ENCODE measurements at regions not wholly inside any gene's neighbourhood (a gene's known extent, or its start where the extent isn't known, plus 50 kb on each side); places are given as distances from the start of the nearest gene placed in this dataset.

DNA sequence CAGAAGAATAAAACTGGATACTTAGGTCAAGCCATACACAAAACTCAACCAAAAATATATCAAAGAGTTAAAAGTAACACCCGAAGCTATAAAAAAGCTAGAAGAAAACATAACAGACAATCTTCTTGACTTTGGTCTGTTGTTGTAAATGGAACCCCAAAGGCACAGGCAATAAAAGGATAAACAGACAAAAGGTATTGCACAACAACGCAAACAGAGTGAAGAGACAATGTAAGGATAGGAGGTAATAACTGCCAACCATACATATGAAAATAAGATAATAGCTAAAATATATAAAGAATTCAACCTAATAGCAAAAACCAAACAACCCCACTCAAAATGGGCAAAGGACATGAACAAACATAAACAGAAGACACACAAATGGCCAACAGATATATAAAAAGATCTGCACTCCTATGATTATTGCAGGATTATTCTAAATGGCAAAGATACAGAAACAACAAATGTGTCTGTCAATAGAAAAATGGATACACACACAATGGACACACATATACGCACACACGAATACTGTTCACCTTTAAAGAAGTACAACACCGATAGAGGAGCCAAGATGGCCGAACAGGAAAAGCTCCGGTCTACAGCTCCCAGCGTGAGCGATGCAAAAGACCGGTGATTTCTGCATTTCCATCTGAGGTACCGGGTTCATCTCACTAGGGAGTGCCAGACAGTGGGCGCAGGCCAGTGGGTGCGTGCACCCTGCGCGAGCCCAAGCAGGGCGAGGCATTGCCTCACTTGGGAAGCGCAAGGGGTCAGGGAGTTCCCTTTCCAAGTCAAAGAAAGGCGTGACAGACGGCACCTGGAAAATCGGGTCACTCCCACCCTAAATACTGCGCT is 1137.1 kb downstream of the FSCB start:
- intact Hi-C loops (cut with DNase I), result no loop called here
- Histone ChIP-seq H3K27me3 (no peaks in the 10 kb centered on the region), H3K27ac (no peak overlapping the region), H3K9me3 (no peaks in the 10 kb centered on the region), H3K4me1 (no peaks in the 10 kb centered on the region), H3K36me3 (no peaks in the 10 kb centered on the region), H3K4me3 (no peak overlapping the region)
- TF ChIP-seq POLR2AphosphoS5 (IDR thresholded peaks at IDR 0.05; ENCODE audit: insufficient read depth in 1 of 2, low read depth in 1 of 2), result no peak
- TF ChIP-seq POLR2A (IDR thresholded peaks at IDR 0.05), result no peak
- TF ChIP-seq, protein P1, sequence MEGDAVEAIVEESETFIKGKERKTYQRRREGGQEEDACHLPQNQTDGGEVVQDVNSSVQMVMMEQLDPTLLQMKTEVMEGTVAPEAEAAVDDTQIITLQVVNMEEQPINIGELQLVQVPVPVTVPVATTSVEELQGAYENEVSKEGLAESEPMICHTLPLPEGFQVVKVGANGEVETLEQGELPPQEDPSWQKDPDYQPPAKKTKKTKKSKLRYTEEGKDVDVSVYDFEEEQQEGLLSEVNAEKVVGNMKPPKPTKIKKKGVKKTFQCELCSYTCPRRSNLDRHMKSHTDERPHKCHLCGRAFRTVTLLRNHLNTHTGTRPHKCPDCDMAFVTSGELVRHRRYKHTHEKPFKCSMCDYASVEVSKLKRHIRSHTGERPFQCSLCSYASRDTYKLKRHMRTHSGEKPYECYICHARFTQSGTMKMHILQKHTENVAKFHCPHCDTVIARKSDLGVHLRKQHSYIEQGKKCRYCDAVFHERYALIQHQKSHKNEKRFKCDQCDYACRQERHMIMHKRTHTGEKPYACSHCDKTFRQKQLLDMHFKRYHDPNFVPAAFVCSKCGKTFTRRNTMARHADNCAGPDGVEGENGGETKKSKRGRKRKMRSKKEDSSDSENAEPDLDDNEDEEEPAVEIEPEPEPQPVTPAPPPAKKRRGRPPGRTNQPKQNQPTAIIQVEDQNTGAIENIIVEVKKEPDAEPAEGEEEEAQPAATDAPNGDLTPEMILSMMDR (IDR thresholded peaks at IDR 0.05), result no peak
- no peak for DNase-seq (ENCODE audit: extremely low spot score in 2 of 2)

GRCh38 chr14:43362586-43362985 is 1144.5 kb downstream of the FSCB start:
- Histone ChIP-seq H3K27ac (no peak overlapping the region), H3K4me3 (no peak overlapping the region), H3K27me3 (no peaks in the 10 kb centered on the region), H3K4me1 (no peaks in the 10 kb centered on the region), H3K9me3 (no peaks in the 10 kb centered on the region), H3K36me3 (no peaks in the 10 kb centered on the region)
- no peak for DNase-seq (ENCODE audit: extremely low spot score in 2 of 2)
- intact Hi-C loops (cut with DNase I), result no loop called here
- TF ChIP-seq POLR2AphosphoS5 (IDR thresholded peaks at IDR 0.05; ENCODE audit: insufficient read depth in 1 of 2, low read depth in 1 of 2) (no peak), POLR2A (IDR thresholded peaks at IDR 0.05) (no peak)
- TF ChIP-seq, protein P1 (IDR thresholded peaks at IDR 0.05), result no peak

- no peak for DNase-seq (ENCODE audit: extremely low spot score in 2 of 2)
- H3K9me3 ChIP-seq, result no peaks in the 10 kb centered on the region
- intact Hi-C loops (cut with DNase I), result no loop called here
- H3K27ac ChIP-seq, result no peak overlapping the region
- H3K27me3 ChIP-seq, result no peaks in the 10 kb centered on the region
- TF ChIP-seq, protein P1 (IDR thresholded peaks at IDR 0.05), result no peak
- TF ChIP-seq POLR2A (IDR thresholded peaks at IDR 0.05), result no peak
- TF ChIP-seq POLR2AphosphoS5 (IDR thresholded peaks at IDR 0.05; ENCODE audit: insufficient read depth in 1 of 2, low read depth in 1 of 2), result no peak
- H3K4me1 ChIP-seq, result no peaks in the 10 kb centered on the region
- H3K4me3 ChIP-seq, result no peak overlapping the region
- no peaks in the 10 kb centered on the region for H3K36me3 ChIP-seq
Measured at GRCh38 chr14:43361751-43362150, 1145.3 kb downstream of the FSCB start.

DNA sequence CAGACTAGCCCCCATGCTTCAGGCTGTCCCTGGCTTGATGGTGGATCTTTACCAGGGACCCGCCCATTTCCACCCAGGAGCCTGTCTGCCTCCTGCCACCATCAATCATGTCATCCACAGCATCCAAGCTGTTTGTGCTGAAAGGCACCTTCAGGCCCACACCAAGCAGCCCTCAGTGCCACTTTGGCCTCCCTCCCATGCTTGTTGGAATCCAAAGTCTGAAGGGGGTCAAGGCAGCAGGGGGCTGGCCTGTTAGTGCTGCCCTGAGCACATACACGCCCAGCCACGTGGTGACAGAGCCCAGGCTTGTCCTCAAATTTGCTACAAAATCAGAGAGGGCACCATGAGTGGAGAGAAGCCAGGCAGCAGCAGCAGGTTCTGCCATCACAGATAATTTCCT is 1146.8 kb downstream of the FSCB start:
- H3K4me3 ChIP-seq, result no peak overlapping the region
- TF ChIP-seq POLR2AphosphoS5 (IDR thresholded peaks at IDR 0.05; ENCODE audit: insufficient read depth in 1 of 2, low read depth in 1 of 2), result no peak
- TF ChIP-seq, protein P1 (IDR thresholded peaks at IDR 0.05), result no peak
- no peak for TF ChIP-seq POLR2A (IDR thresholded peaks at IDR 0.05)
- intact Hi-C loops (cut with DNase I), result no loop called here

GRCh38 chr14:43359317-43359716 is 1147.8 kb downstream of the FSCB start:
- H3K4me3 ChIP-seq, result no peak overlapping the region
- no peak for DNase-seq (ENCODE audit: extremely low spot score in 2 of 2)
- intact Hi-C loops (cut with DNase I), result no loop called here
- TF ChIP-seq POLR2AphosphoS5 (IDR thresholded peaks at IDR 0.05; ENCODE audit: insufficient read depth in 1 of 2, low read depth in 1 of 2) (no peak), POLR2A (IDR thresholded peaks at IDR 0.05) (no peak)
- TF ChIP-seq, protein P1 (IDR thresholded peaks at IDR 0.05), result no peak
- H3K27ac ChIP-seq, result no peak overlapping the region
- H3K9me3 ChIP-seq, result no peaks in the 10 kb centered on the region
- H3K36me3 ChIP-seq, result no peaks in the 10 kb centered on the region
- H3K27me3 ChIP-seq, result no peaks in the 10 kb centered on the region
- no peaks in the 10 kb centered on the region for H3K4me1 ChIP-seq

More for the DNA sequence above, 1146.8 kb downstream of the FSCB start:
- no peaks in the 10 kb centered on the region for H3K27me3 ChIP-seq
- H3K9me3 ChIP-seq, result no peaks in the 10 kb centered on the region
- H3K4me1 ChIP-seq, result no peaks in the 10 kb centered on the region
- H3K27ac ChIP-seq, result no peak overlapping the region
- no peak for DNase-seq (ENCODE audit: extremely low spot score in 2 of 2)
- no peaks in the 10 kb centered on the region for H3K36me3 ChIP-seq
